HEK293 (cell line): ENCODE measurements at regions not wholly inside any gene's neighbourhood (a gene's known extent, or its start where the extent isn't known, plus 50 kb on each side); places are given as distances from the start of the nearest gene placed in this dataset.

Experiments used
- CTCF ChIA-PET: fragments of 350-600 bp; formaldehyde crosslinking; extraction: SDS; loops from one replicate; lab custom pipeline; 2021; ENCODE audit warnings: antibody characterized with exemption; lab: Yijun Ruan, JAX
- POLR2A ChIA-PET: fragments of 300-600 bp; formaldehyde crosslinking; extraction: SDS; loops from one replicate; lab custom pipeline; 2020; ENCODE audit warnings: antibody characterized with exemption, inconsistent platforms; lab: Yijun Ruan, JAX
- H3K27ac ChIP-seq: fragments of 200-500 bp; sonication (Bioruptor generic); 2 replicates; pipeline ENCODE4 v1.5.1; 2014; ENCODE audit warnings: low read depth, low read length, control low read depth, inconsistent platforms; ENCODE audit errors: extremely low read depth
- H3K36me3 ChIP-seq, 2 experiments: fragments of 200-500 bp in 1 of 2; sonication (Bioruptor generic) in 1 of 2; 1 replicate in 1 of 2; 2 replicates in 1 of 2; pipeline ENCODE4 v1.5.1; 2014 to 2017; ENCODE audit warnings: inconsistent platforms in 2 of 2, low read length in 2 of 2; ENCODE audit not compliant: control insufficient read depth in 2 of 2, insufficient read depth in 1 of 2
- H3K4me1 ChIP-seq: fragments of 200-500 bp; sonication (Bioruptor generic); 2 replicates; pipeline ENCODE4 v1.5.1; 2014; ENCODE audit warnings: mild to moderate bottlenecking, low read length, inconsistent platforms; ENCODE audit not compliant: control insufficient read depth, insufficient read depth
- H3K4me3 ChIP-seq: 2 replicates; pipeline ENCODE4 v1.5.1; 2011; ENCODE audit warnings: low read depth, mild to moderate bottlenecking, control low read depth, low read length, moderate library complexity
- H3K9me3 ChIP-seq: fragments of 200-500 bp; sonication (Bioruptor generic); 2 replicates; pipeline ENCODE4 v1.5.1; 2014; ENCODE audit warnings: low read depth, low read length, inconsistent platforms; ENCODE audit not compliant: control insufficient read depth, insufficient read depth
- AEBP2 ChIP-seq: fragments of 450-650 bp; formaldehyde crosslinking; IDR thresholded peaks from 2 replicates; pipeline ENCODE4 v1.5.1; 2016; ENCODE audit warnings: missing biosample characterization, missing genetic modification characterization, borderline replicate concordance
- CTCF ChIP-seq: fragments of 450-650 bp; formaldehyde crosslinking; IDR thresholded peaks from 2 replicates; pipeline ENCODE4 v1.5.1; 2016; ENCODE audit warnings: missing biosample characterization, missing genetic modification characterization
- ELK4 ChIP-seq: IDR thresholded peaks from 2 replicates; pipeline ENCODE4 v1.6.1; 2011; ENCODE audit warnings: mild to moderate bottlenecking, low read depth, low read length, borderline replicate concordance
- GLI2 ChIP-seq: fragments of 450-650 bp; formaldehyde crosslinking; IDR thresholded peaks from 2 replicates; pipeline ENCODE4; 2017; ENCODE audit warnings: missing biosample characterization, missing genetic modification characterization, low read depth, borderline replicate concordance
- KLF9 ChIP-seq: fragments of 450-650 bp; formaldehyde crosslinking; IDR thresholded peaks from 2 replicates; pipeline ENCODE4 v1.5.1; 2016; ENCODE audit warnings: missing biosample characterization, missing genetic modification characterization, low read depth
- MEIS1 ChIP-seq: sonication (generic); formaldehyde crosslinking; IDR thresholded peaks from 2 replicates; pipeline ENCODE4 v1.8.1; 2022; ENCODE audit warnings: missing genetic modification reagents, mild to moderate bottlenecking, borderline replicate concordance
- PRDM1 ChIP-seq: fragments of 450-650 bp; formaldehyde crosslinking; IDR thresholded peaks from 2 replicates; pipeline ENCODE4; 2016; ENCODE audit warnings: missing biosample characterization, missing genetic modification characterization
- SETDB1 ChIP-seq: IDR thresholded peaks from one replicate; pipeline ENCODE4 v1.6.1; 2017; ENCODE audit warnings: mild to moderate bottlenecking, low read length, moderate library complexity, mixed read lengths; ENCODE audit not compliant: insufficient read length
- TRIM28 ChIP-seq: IDR thresholded peaks from 2 replicates; pipeline ENCODE4 v1.6.1; 2011; ENCODE audit warnings: low read length, control low read depth, borderline replicate concordance
- ZBTB26 ChIP-seq: fragments of 450-650 bp; formaldehyde crosslinking; optimal IDR thresholded peaks from 2 replicates; pipeline ENCODE3; 2016; ENCODE audit warnings: missing biosample characterization, mild to moderate bottlenecking, missing genetic modification characterization
- ZBTB44 ChIP-seq: fragments of 450-650 bp; IDR thresholded peaks from 2 replicates; pipeline ENCODE4 v1.5.1; 2018; ENCODE audit warnings: missing biosample characterization, mild to moderate bottlenecking, missing genetic modification characterization
- ZNF10 ChIP-seq: fragments of 450-650 bp; formaldehyde crosslinking; IDR thresholded peaks from 2 replicates; pipeline ENCODE4 v1.5.1; 2017; ENCODE audit warnings: missing biosample characterization, missing genetic modification characterization
- ZNF112 ChIP-seq: fragments of 450-650 bp; formaldehyde crosslinking; IDR thresholded peaks from 2 replicates; pipeline ENCODE4 v1.5.0; 2017; ENCODE audit warnings: missing biosample characterization, missing genetic modification characterization
- ZNF2 ChIP-seq: fragments of 450-650 bp; formaldehyde crosslinking; IDR thresholded peaks from 2 replicates; pipeline ENCODE4 v1.5.1; 2016; ENCODE audit warnings: missing biosample characterization, missing genetic modification characterization
- ZNF211 ChIP-seq: fragments of 450-650 bp; formaldehyde crosslinking; IDR thresholded peaks from 2 replicates; pipeline ENCODE4 v1.5.1; 2016; ENCODE audit warnings: low read depth, missing biosample characterization, missing genetic modification characterization
- ZNF24 ChIP-seq: fragments of 450-650 bp; formaldehyde crosslinking; IDR thresholded peaks from 2 replicates; pipeline ENCODE4 v1.5.1; 2016; ENCODE audit warnings: missing biosample characterization, missing genetic modification characterization
- ZNF335 ChIP-seq: fragments of 450-650 bp; formaldehyde crosslinking; conservative IDR thresholded peaks from 2 replicates; pipeline ENCODE4 v1.5.1; 2016; ENCODE audit warnings: missing biosample characterization, missing genetic modification characterization
- ZNF350 ChIP-seq: fragments of 450-650 bp; formaldehyde crosslinking; IDR thresholded peaks from 2 replicates; pipeline ENCODE4 v1.5.0; 2017; ENCODE audit warnings: missing biosample characterization, mild to moderate bottlenecking, missing genetic modification characterization
- ZNF362 ChIP-seq: fragments of 450-650 bp; formaldehyde crosslinking; IDR thresholded peaks from 2 replicates; pipeline ENCODE4 v1.5.1; 2016; ENCODE audit warnings: missing biosample characterization, missing genetic modification characterization
- ZNF416 ChIP-seq: fragments of 450-650 bp; formaldehyde crosslinking; IDR thresholded peaks from 2 replicates; pipeline ENCODE4 v1.5.1; 2016; ENCODE audit warnings: missing biosample characterization, missing genetic modification characterization
- ZNF529 ChIP-seq: fragments of 450-650 bp; formaldehyde crosslinking; IDR thresholded peaks from 2 replicates; pipeline ENCODE4 v1.5.1; 2017; ENCODE audit warnings: missing genetic modification characterization, missing biosample characterization; ENCODE audit not compliant: insufficient replicate concordance
- ZNF664 ChIP-seq: fragments of 450-650 bp; formaldehyde crosslinking; IDR thresholded peaks from 2 replicates; pipeline ENCODE4 v1.5.1; 2016; ENCODE audit warnings: missing biosample characterization, missing genetic modification characterization
- ZNF776 ChIP-seq: fragments of 450-650 bp; formaldehyde crosslinking; IDR thresholded peaks from 2 replicates; pipeline ENCODE4 v1.5.0; 2017; ENCODE audit warnings: missing biosample characterization, missing genetic modification characterization, borderline replicate concordance
- ZNF777 ChIP-seq: fragments of 450-650 bp; formaldehyde crosslinking; IDR thresholded peaks from 2 replicates; pipeline ENCODE4 v1.5.1; 2017; ENCODE audit warnings: missing biosample characterization, missing genetic modification characterization, borderline replicate concordance
- ZNF785 ChIP-seq: fragments of 450-650 bp; formaldehyde crosslinking; IDR thresholded peaks from 2 replicates; pipeline ENCODE4 v1.5.1; 2016; ENCODE audit warnings: missing biosample characterization, missing genetic modification characterization

- TF ChIP-seq ZNF529 (tag by site-specific recombination) (no peak), ZNF335 (tag by site-specific recombination) (no peak), PRDM1 (tag by site-specific recombination) (no peak), GLI2 (tag by site-specific recombination) (no peak), ZNF664 (tag by site-specific recombination) (no peak), ZNF211 (no peak), ZNF416 (tag by site-specific recombination) (no peak), AEBP2 (tag by site-specific recombination) (no peak), KLF9 (tag by site-specific recombination) (no peak), TRIM28 (no peak), ZNF112 (tag by site-specific recombination) (no peak), ZNF777 (no peak), SETDB1 (no peak), ZBTB44 (tag by site-specific recombination) (no peak), ZNF776 (tag by site-specific recombination) (no peak), ZNF10 (no peak), ZBTB26 (no peak), ZNF2 (tag by site-specific recombination) (no peak), ELK4 (no peak), ZNF785 (no peak)
- Histone ChIP-seq H3K36me3 (no peaks in the 10 kb centered on the region), H3K27ac (no peak overlapping the region), H3K9me3 (no peaks in the 10 kb centered on the region), H3K4me3 (no peak overlapping the region), H3K4me1 (no peaks in the 10 kb centered on the region)
- CTCF ChIA-PET = no interaction called here
- POLR2A ChIA-PET = no interaction called here
Observed at GRCh38 chr13:85737952-85738351, 61.3 kb downstream of the SLITRK6 start.

GRCh38 chr13:85729296-85729695 is 69.9 kb downstream of the SLITRK6 start:
- no peaks in the 10 kb centered on the region for H3K9me3 ChIP-seq
- H3K27ac ChIP-seq = no peak overlapping the region
- H3K4me3 ChIP-seq = no peak overlapping the region
- H3K4me1 ChIP-seq = no peaks in the 10 kb centered on the region
- no peaks in the 10 kb centered on the region for H3K36me3 ChIP-seq
- CTCF ChIA-PET = no interaction called here
- POLR2A ChIA-PET = no interaction called here
- TF ChIP-seq ZNF362 (tag by site-specific recombination) = no peak
- TF ChIP-seq ZNF350 (tag by site-specific recombination) = no peak
- no peak for TF ChIP-seq ZNF24 (tag by site-specific recombination)
- TF ChIP-seq CTCF = no peak
- TF ChIP-seq ZBTB44 (tag by site-specific recombination) = no peak
- TF ChIP-seq MEIS1 = no peak
